T-helper 1 cell treated with Interleukin-12 subunit alpha and Interleukin-12 subunit beta and Interleukin-4 antibody, amounts not matched to agents 30 ng/mL and 1 ng/mL, for 36 hours (primary cell): ENCODE measurements at regions not wholly inside any gene's neighbourhood (a gene's known extent, or its start where the extent isn't known, plus 50 kb on each side); places are given as distances from the start of the nearest gene placed in this dataset.

Experiments used
- intact Hi-C: fragments of 100-400 bp; cut with micrococcal nuclease; formaldehyde crosslinking; loops from one replicate; pipeline ENCODE4 v1.15.1; 2024

GRCh38 chr2:2635025-2635528 is 304.0 kb upstream of the MYT1L start:
- intact Hi-C loops: no loop called here

DNA sequence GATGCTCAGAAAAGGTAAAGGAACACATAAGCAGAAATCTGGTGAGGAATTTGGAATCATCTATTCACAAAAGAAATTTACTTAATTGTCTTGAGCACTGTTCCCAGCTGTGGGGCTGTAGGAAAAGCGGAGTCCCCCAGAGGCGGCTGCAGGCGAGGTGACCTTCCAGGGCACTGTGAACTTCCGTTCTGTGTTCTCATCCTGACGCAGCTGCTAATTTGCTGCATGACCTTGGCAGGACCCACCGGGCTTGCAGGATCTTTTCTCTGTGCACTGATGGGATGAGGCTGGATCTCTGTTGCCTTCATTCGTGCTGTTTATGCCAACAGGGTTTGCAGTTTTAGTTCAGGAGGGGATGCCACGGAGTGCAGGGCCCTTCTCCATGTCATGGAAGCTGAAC is 301.9 kb upstream of the MYT1L start:
- intact Hi-C loops: no loop called here

DNA sequence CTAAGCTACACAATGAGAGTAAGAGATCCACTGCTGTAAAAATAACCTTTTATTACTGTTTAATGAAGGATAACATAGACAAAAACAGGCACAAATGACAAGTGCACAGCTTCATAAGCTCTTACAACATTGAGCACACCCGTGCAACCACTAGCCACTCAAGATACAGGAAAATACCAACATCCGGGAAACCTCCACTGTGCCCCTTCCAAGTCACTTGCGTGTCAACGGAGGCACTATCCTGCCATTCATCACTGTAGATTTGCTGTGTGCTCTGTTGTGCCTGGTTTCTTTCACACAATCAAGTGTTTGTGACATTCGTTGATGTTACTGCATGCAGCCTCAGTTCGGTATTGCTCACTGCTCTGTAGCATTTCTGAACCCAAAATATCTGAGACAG is 292.9 kb upstream of the MYT1L start:
- intact Hi-C loops: no loop called here

DNA sequence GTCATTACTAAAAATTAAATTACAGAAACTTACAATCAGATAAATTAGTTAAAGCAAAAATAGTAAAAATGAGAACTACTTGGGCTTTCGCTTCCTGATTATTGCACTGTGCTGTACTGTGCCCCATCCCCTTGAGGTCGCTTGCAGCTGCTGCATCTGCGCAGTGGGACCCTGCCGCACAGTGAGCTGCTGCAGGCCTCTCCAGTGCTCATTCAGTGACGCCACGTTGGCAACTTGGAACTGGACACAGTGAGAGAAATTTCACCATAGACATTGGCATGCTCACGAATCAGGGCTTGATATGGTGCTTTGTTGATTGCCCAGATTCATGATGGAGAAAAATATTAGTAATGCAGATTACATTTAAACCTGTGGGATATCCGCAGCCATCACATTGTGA is 290.8 kb upstream of the MYT1L start:
- intact Hi-C loops: no loop called here

- intact Hi-C loops: no loop called here
Observed at GRCh38 chr2:2620604-2621003, 289.5 kb upstream of the MYT1L start.

GRCh38 chr2:2619995-2620394 is 288.9 kb upstream of the MYT1L start:
- intact Hi-C loops: no loop called here

- intact Hi-C loops: loop anchor here (5.0 kb wide), 2 partner anchors 608 to 688 kb away; no protein-coding TSS in a partner anchor
Observed at GRCh38 chr2:2614452-2614851, 283.4 kb upstream of the MYT1L start.

GRCh38 chr2:2613279-2614199 is 282.5 kb upstream of the MYT1L start:
- intact Hi-C loops: loop anchor here (1.0 to 5.0 kb wide), 10 partner anchors 33 to 1936 kb away; partner anchors contain the start of genes ADI1, EIPR1, RNASEH1 and RPS7

DNA sequence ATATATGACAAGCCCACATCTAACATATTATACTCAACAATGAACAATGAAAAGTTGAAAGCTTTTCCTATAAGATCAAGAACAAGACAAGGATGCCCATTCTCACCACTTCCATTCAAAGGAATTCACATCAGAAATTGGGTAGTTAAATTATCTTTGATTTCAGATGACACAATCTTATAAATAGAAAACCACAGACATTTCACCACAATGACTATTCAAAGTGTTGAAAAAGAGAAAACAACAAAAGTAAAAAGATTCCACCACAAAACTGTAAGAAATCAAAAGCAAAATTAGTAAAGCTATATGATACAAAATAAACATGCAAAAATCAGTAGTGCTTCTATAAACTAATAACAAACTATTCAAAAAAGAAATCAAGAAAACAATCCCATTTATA is 279.7 kb upstream of the MYT1L start:
- intact Hi-C loops: loop anchor here (5.0 kb wide), 2 partner anchors 612 to 692 kb away; no protein-coding TSS in a partner anchor

DNA sequence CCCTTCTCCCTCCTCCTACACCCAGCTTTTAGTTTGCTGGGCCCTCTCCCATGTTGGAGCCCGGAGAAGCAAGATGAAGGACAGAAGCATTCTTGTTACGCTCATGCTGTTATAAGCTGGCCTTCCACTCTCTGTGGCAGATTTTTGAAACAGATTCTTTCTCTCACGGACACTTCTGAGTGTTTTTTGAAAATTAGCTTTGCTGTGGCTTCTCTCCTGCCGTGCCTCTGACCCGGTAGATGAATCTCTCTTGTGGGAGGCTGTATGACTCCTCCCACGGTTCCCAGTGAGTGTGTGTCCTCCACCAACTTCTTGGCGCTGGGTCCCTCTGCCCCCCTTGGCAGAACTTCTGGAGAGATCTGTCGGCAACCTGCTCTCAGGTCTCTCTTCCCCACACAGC is 269.3 kb upstream of the MYT1L start:
- intact Hi-C loops: no loop called here

- intact Hi-C loops: no loop called here
Observed at GRCh38 chr2:2599441-2599840, 268.4 kb upstream of the MYT1L start.

DNA sequence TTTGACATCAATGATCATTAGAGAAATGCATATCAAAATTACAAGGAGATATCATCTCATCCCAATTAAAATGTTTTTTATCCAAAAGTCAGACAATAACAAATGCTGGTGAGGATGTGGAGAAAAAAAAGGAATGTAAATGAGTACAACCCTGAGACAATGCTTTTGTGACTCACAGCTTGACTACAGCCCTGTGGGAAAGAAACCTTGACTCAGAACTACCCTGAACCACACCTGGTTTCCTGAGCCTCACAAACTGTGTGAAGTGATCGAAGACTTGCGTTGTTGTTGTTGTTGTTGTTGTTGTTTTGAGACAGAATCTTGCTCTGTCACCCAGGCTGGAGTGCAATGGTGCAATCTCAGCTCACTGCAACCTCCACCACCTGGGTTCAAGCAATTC is 266.6 kb upstream of the MYT1L start:
- intact Hi-C loops: no loop called here

DNA sequence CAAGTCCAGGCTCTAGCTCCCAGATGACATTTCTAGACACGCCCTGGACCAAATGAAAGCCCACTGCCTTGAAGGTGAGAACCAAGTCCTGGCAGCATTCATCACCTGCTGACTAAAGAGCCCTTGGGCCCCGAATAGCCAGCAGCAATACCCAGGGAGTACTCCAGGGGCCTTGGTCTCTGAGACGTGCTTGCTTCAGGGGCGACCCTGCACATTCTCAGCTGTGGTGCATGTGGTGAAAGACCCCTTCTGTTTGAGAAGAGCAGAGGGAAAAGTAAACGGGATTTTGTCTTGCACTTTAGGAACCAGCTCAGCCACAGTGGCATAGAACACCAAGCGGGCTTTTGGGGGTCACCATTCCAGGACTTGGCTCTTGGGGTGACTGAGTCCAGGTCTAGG is 260.5 kb upstream of the MYT1L start:
- intact Hi-C loops: no loop called here

DNA sequence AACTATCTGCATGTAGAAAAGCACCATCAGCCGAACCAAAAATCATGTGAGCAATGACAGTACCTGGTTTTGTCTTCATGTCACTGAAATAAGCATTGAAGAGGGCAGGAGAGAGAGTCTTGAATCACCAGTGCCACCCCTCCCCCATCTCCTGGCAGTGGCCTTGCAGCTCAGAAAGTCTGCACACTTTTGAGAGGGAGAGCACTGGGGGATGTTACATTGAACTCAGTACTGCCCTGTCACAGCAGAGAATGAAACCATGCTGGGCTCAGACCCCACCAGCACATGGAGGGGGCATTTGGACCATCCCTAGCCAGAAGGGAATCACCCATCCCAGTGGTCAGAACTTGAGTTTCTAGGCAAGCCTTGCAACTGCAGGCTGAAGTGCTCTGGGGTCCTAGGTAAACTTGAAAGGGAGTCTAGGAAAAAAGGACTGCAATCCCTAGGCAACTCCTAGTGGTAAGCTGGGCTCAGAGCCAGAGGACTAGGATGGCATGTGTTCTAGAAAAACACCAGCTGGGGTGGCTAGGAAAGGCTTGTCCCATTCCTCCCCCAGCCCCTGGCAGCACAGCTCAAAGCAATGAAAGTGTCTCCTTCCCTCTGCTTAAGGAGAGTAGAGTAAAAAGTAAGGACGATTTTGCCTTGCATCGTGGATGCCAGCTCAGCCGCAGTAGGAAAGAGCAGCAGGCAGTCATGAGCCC is 259.9 kb upstream of the MYT1L start:
- intact Hi-C loops: no loop called here

GRCh38 chr2:2590141-2590540 is 259.1 kb upstream of the MYT1L start:
- intact Hi-C loops: no loop called here

DNA sequence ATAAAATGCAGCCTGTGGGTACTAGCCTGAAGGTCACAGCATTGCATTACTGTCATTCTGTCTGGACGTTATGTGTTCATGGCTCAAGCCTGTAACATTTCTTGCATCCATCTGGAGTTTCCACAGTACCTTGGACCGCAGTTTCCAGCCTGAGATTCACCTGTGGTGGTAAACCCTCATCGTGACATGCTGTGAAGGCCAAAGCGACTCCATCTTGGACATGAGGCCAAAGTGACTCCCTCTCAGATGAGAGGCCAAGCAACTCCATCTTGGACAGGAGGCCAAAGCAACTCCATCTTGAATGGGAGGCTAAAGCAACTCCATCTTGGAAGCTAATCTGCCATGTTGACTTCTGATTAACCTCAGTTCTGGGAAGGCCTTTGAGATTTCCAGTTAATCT is 257.7 kb upstream of the MYT1L start:
- intact Hi-C loops: no loop called here

GRCh38 chr2:2587354-2587753 is 256.3 kb upstream of the MYT1L start:
- intact Hi-C loops: no loop called here

GRCh38 chr2:2586931-2587330 is 255.9 kb upstream of the MYT1L start:
- intact Hi-C loops: no loop called here

- intact Hi-C loops: no loop called here
Observed at GRCh38 chr2:2586068-2586776, 255.1 kb upstream of the MYT1L start.

DNA sequence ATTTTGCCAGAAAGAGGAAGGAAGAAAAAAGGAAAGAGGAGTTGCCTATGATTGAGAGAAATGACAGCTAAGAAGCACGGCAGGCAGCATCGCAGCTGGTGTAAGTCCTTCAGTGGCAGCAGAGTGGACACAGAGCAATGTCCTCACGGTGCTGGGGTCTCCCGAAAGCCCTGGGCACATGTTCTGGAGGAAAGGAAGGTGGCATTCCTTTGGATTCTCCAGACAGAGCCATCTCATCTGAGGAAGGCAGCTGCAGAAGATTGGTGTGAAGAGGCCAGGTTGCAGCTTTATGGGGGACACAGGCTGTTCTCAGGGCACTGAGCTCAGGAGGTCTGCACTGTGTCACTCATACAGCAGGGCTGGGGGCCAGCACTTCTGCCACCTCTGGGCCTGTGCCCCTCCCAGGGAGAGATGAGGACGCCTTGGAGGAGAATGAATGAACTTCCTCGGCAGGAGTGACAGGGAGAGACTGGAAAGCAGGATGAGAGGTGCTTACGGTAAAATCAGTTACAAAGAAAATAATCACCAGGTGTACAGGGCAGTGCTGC is 252.0 kb upstream of the MYT1L start:
- intact Hi-C loops: no loop called here
